ENCODE measurements at regions not wholly inside any gene's neighbourhood (a gene's known extent, or its start where the extent isn't known, plus 50 kb on each side); places are given as distances from the start of the nearest gene placed in this dataset.

DNA sequence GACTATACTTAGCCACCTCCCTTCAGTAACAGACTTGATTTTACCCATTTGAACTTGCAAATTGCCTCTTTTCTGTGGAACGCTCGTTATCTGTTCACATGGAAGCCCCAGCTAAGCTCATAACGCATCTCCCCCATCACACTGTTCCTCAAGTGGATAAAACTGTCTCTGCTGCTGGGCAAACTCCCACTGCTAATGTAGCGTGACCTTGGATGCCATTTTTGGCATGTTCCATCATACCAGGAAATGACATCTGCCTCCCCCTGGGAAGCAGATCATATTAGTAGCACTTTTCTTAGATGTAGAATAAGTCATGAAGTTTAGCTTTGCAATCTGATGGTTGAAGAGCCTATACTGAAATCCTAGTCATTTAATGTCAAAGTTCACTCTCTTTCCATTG is 528.7 kb upstream of the PLXNA2 start:
- H3K4me3 ChIP-seq (ENCODE audit: low read length), result no peak overlapping the region
- H4K20me1 ChIP-seq (ENCODE audit: insufficient read depth), result no peaks in the 10 kb centered on the region
- TF ChIP-seq RAD21 (conservative IDR thresholded peaks at IDR 0.05), result no peak
- no peak for TF ChIP-seq MXI1 (conservative IDR thresholded peaks at IDR 0.05; ENCODE audit: poor library complexity, severe bottlenecking)
- TF ChIP-seq, protein P1, sequence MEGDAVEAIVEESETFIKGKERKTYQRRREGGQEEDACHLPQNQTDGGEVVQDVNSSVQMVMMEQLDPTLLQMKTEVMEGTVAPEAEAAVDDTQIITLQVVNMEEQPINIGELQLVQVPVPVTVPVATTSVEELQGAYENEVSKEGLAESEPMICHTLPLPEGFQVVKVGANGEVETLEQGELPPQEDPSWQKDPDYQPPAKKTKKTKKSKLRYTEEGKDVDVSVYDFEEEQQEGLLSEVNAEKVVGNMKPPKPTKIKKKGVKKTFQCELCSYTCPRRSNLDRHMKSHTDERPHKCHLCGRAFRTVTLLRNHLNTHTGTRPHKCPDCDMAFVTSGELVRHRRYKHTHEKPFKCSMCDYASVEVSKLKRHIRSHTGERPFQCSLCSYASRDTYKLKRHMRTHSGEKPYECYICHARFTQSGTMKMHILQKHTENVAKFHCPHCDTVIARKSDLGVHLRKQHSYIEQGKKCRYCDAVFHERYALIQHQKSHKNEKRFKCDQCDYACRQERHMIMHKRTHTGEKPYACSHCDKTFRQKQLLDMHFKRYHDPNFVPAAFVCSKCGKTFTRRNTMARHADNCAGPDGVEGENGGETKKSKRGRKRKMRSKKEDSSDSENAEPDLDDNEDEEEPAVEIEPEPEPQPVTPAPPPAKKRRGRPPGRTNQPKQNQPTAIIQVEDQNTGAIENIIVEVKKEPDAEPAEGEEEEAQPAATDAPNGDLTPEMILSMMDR (IDR thresholded peaks at IDR 0.05; ENCODE audit: poor library complexity, severe bottlenecking), result no peak
- TF ChIP-seq TAF1 (IDR thresholded peaks at IDR 0.05; ENCODE audit: low read depth), result no peak
- H3K9me3 ChIP-seq (ENCODE audit: low read length), result no peaks in the 10 kb centered on the region
- no peaks in the 10 kb centered on the region for H3K27me3 ChIP-seq (ENCODE audit: insufficient read depth, low read depth, low read length)
- no peaks in the 10 kb centered on the region for H3K36me3 ChIP-seq (ENCODE audit: insufficient read depth, low read length)
- no peaks in the 10 kb centered on the region for H3K9me2 ChIP-seq (ENCODE audit: insufficient read depth, low read length)
- H3F3A ChIP-seq (ENCODE audit: insufficient read depth, low read length, poor library complexity, severe bottlenecking), result no peaks in the 10 kb centered on the region
- no peak overlapping the region for H2AFZ ChIP-seq (ENCODE audit: low read depth, low read length)
- no peaks in the 10 kb centered on the region for H3K79me2 ChIP-seq (replicated peaks; ENCODE audit: insufficient read depth, low read length)
- no peak overlapping the region for H3K4me2 ChIP-seq (ENCODE audit: low read length)
- no peak overlapping the region for H3K27ac ChIP-seq (ENCODE audit: low read length)
- H3K9ac ChIP-seq (ENCODE audit: low read length), result no peak overlapping the region

DNA sequence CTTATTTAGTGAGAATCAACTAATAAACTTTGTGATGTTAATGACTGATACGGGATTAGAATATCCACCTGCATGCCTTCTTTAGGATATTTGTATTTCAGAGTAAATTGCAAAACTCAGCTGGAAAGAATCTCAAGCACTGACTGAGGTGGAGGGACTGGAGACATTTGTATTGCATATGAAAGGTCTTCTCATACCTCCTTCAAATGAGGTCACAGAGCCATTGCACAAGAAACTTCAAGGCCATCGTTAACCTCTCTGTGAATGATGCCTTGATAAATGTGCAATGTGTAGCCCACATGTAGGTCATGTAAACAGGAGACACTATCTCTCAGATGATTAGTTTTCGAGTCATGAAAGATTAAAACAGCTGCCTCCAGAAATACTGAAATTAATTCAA is 531.7 kb upstream of the PLXNA2 start:
- Histone ChIP-seq H3K36me3 (ENCODE audit: insufficient read depth, low read length) (no peaks in the 10 kb centered on the region), H3K79me2 (replicated peaks; ENCODE audit: insufficient read depth, low read length) (no peaks in the 10 kb centered on the region), H3K9ac (ENCODE audit: low read length) (no peak overlapping the region), H3K27me3 (ENCODE audit: insufficient read depth, low read depth, low read length) (no peaks in the 10 kb centered on the region), H3K4me3 (ENCODE audit: low read length) (no peak overlapping the region), H3K27ac (ENCODE audit: low read length) (no peak overlapping the region), H3K9me2 (ENCODE audit: insufficient read depth, low read length) (no peaks in the 10 kb centered on the region), H3K9me3 (ENCODE audit: low read length) (no peaks in the 10 kb centered on the region), H2AFZ (ENCODE audit: low read depth, low read length) (no peak overlapping the region), H3K4me2 (ENCODE audit: low read length) (no peak overlapping the region), H3F3A (ENCODE audit: insufficient read depth, low read length, poor library complexity, severe bottlenecking) (no peaks in the 10 kb centered on the region), H4K20me1 (ENCODE audit: insufficient read depth) (no peaks in the 10 kb centered on the region)
- TF ChIP-seq TAF1 (IDR thresholded peaks at IDR 0.05; ENCODE audit: low read depth), result no peak
- TF ChIP-seq, protein P2, sequence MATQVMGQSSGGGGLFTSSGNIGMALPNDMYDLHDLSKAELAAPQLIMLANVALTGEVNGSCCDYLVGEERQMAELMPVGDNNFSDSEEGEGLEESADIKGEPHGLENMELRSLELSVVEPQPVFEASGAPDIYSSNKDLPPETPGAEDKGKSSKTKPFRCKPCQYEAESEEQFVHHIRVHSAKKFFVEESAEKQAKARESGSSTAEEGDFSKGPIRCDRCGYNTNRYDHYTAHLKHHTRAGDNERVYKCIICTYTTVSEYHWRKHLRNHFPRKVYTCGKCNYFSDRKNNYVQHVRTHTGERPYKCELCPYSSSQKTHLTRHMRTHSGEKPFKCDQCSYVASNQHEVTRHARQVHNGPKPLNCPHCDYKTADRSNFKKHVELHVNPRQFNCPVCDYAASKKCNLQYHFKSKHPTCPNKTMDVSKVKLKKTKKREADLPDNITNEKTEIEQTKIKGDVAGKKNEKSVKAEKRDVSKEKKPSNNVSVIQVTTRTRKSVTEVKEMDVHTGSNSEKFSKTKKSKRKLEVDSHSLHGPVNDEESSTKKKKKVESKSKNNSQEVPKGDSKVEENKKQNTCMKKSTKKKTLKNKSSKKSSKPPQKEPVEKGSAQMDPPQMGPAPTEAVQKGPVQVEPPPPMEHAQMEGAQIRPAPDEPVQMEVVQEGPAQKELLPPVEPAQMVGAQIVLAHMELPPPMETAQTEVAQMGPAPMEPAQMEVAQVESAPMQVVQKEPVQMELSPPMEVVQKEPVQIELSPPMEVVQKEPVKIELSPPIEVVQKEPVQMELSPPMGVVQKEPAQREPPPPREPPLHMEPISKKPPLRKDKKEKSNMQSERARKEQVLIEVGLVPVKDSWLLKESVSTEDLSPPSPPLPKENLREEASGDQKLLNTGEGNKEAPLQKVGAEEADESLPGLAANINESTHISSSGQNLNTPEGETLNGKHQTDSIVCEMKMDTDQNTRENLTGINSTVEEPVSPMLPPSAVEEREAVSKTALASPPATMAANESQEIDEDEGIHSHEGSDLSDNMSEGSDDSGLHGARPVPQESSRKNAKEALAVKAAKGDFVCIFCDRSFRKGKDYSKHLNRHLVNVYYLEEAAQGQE (IDR thresholded peaks at IDR 0.05; ENCODE audit: borderline replicate concordance), result no peak
- TF ChIP-seq EP300 (conservative IDR thresholded peaks at IDR 0.05; ENCODE audit: poor library complexity, severe bottlenecking), result no peak
- TF ChIP-seq RAD21 (conservative IDR thresholded peaks at IDR 0.05), result no peak
- TF ChIP-seq SMC3 (conservative IDR thresholded peaks at IDR 0.05; ENCODE audit: poor library complexity), result no peak
- no peak for TF ChIP-seq POLR2AphosphoS5 (IDR thresholded peaks at IDR 0.05)
- no peak for TF ChIP-seq MXI1 (conservative IDR thresholded peaks at IDR 0.05; ENCODE audit: poor library complexity, severe bottlenecking)
- TF ChIP-seq, protein P1 (IDR thresholded peaks at IDR 0.05; ENCODE audit: poor library complexity, severe bottlenecking), result no peak
- TF ChIP-seq EZH2 (IDR thresholded peaks at IDR 0.05; ENCODE audit: borderline replicate concordance, insufficient read depth, low read length, poor library complexity, severe bottlenecking), result no peak
